IMR-90 (cell line): ENCODE measurements at regions not wholly inside any gene's neighbourhood (a gene's known extent, or its start where the extent isn't known, plus 50 kb on each side); places are given as distances from the start of the nearest gene placed in this dataset.

Experiments
- ATAC-seq: fragments of 200-7000 bp; cut with Tn5 transposase; 2 replicates; pipeline ENCODE4 v1.9.1; 2020; ENCODE audit warnings: low read depth, mild to moderate bottlenecking, moderate library complexity
- BruUV-seq: library from RNA; stranded (reverse); fragments of 400-500 nt; replicated peaks from 2 replicates; lab custom pipeline; 2021; lab: Mats Ljungman, UMichigan
- CTCF ChIA-PET: fragments of 300-600 bp; formaldehyde crosslinking; extraction: SDS; loops from one replicate; lab custom pipeline; 2021; ENCODE audit warnings: antibody characterized with exemption; lab: Yijun Ruan, JAX
- POLR2A ChIA-PET: fragments of 300-600 bp; sonication (Branson Sonifier 250); formaldehyde crosslinking; loops from one replicate; lab custom pipeline; 2022; ENCODE audit warnings: antibody characterized with exemption; ENCODE audit not compliant: unreplicated experiment; lab: Charles Lee
- DNase-seq: peaks from one replicate; pipeline ENCODE4 v3.0.0; 2013
- H2AFZ ChIP-seq: replicated peaks from 2 replicates; pipeline ENCODE3; 2013; ENCODE audit warnings: low read length, mild to moderate bottlenecking; ENCODE audit not compliant: poor library complexity
- H2AK5ac ChIP-seq: 2 replicates; pipeline ENCODE4 v1.6.1; 2013; ENCODE audit warnings: low read depth, low read length, inconsistent platforms
- H2AK9ac ChIP-seq: replicated peaks from 2 replicates; pipeline ENCODE3; 2013; ENCODE audit warnings: mild to moderate bottlenecking, low read depth, low read length, moderate library complexity; ENCODE audit not compliant: poor library complexity
- H2BK120ac ChIP-seq: 2 replicates; pipeline ENCODE4 v1.6.1; 2013; ENCODE audit warnings: low read depth, low read length, inconsistent platforms
- H2BK15ac ChIP-seq: 3 replicates; pipeline ENCODE4 v1.6.1; 2013; ENCODE audit warnings: low read depth, low read length, inconsistent platforms
- H2BK20ac ChIP-seq: 2 replicates; pipeline ENCODE4 v1.6.1; 2013; ENCODE audit warnings: low read depth, mild to moderate bottlenecking, inconsistent platforms, low read length, moderate library complexity
- H2BK5ac ChIP-seq: 2 replicates; pipeline ENCODE4 v1.6.1; 2013; ENCODE audit warnings: mild to moderate bottlenecking, low read depth, low read length, inconsistent platforms; ENCODE audit not compliant: poor library complexity, severe bottlenecking
- H3K14ac ChIP-seq: replicated peaks from 2 replicates; pipeline ENCODE4 v1.6.1; 2013; ENCODE audit warnings: low read depth, low read length, inconsistent platforms
- H3K18ac ChIP-seq: 2 replicates; pipeline ENCODE4 v1.6.1; 2013; ENCODE audit warnings: low read depth, low read length, control low read depth
- H3K23ac ChIP-seq: 2 replicates; pipeline ENCODE4 v1.6.1; 2013; ENCODE audit warnings: low read depth, low read length, inconsistent platforms
- H3K27ac ChIP-seq: 2 replicates; pipeline ENCODE4 v1.5.1; 2013; ENCODE audit warnings: mild to moderate bottlenecking, control low read depth, low read length; ENCODE audit not compliant: insufficient read depth
- H3K27me3 ChIP-seq: 2 replicates; pipeline ENCODE4 v1.6.1; 2013; ENCODE audit warnings: low read length; ENCODE audit not compliant: control insufficient read depth, insufficient read depth
- H3K36me3 ChIP-seq: 2 replicates; pipeline ENCODE4 v1.6.1; 2013; ENCODE audit warnings: low read length, mixed read lengths; ENCODE audit not compliant: control insufficient read depth, insufficient read depth
- H3K4ac ChIP-seq: 2 replicates; pipeline ENCODE4 v1.6.1; 2013; ENCODE audit warnings: low read depth, low read length, inconsistent platforms
- H3K4me1 ChIP-seq: 2 replicates; pipeline ENCODE4 v1.6.1; 2013; ENCODE audit warnings: low read length, mixed read lengths; ENCODE audit not compliant: control insufficient read depth, insufficient read depth
- H3K4me2 ChIP-seq: 2 replicates; pipeline ENCODE4 v1.6.1; 2013; ENCODE audit warnings: low read depth, mild to moderate bottlenecking, control low read depth, low read length, moderate library complexity
- H3K4me3 ChIP-seq: 2 replicates; pipeline ENCODE4 v1.5.1; 2013; ENCODE audit warnings: low read depth, mild to moderate bottlenecking, control low read depth, low read length, moderate library complexity; ENCODE audit not compliant: insufficient read depth
- H3K56ac ChIP-seq: 2 replicates; pipeline ENCODE4 v1.6.1; 2013; ENCODE audit warnings: low read length, inconsistent platforms; ENCODE audit not compliant: insufficient read depth; ENCODE audit errors: extremely low read depth
- H3K79me1 ChIP-seq, 2 experiments: 2 replicates each; pipeline ENCODE4 v1.6.1; 2013; ENCODE audit warnings: low read length in 2 of 2, inconsistent platforms in 1 of 2, low read depth in 1 of 2
- H3K9ac ChIP-seq: 2 replicates; pipeline ENCODE4 v1.6.1; 2013; ENCODE audit warnings: low read depth, low read length, control low read depth
- H3K9me1 ChIP-seq: 2 replicates; pipeline ENCODE4 v1.6.1; 2013; ENCODE audit warnings: low read length, inconsistent platforms; ENCODE audit not compliant: insufficient read depth
- H3K9me3 ChIP-seq: 2 replicates; pipeline ENCODE4 v1.6.1; 2013; ENCODE audit warnings: low read length; ENCODE audit not compliant: control insufficient read depth, insufficient read depth
- H4K20me1 ChIP-seq: 2 replicates; pipeline ENCODE4 v1.6.1; 2013; ENCODE audit warnings: low read length, inconsistent platforms; ENCODE audit not compliant: insufficient read depth
- H4K5ac ChIP-seq: 2 replicates; pipeline ENCODE4 v1.6.1; 2013; ENCODE audit warnings: mild to moderate bottlenecking, low read depth, low read length, control low read depth
- H4K8ac ChIP-seq, 2 experiments: 2 replicates each; pipeline ENCODE4 v1.6.1; 2013; ENCODE audit warnings: low read depth in 2 of 2, low read length in 2 of 2, control low read depth in 1 of 2, inconsistent platforms in 1 of 2
- H4K91ac ChIP-seq: 2 replicates; pipeline ENCODE4 v1.6.1; 2013; ENCODE audit warnings: low read depth, low read length, inconsistent platforms; ENCODE audit not compliant: insufficient read depth
- CEBPB ChIP-seq: IDR thresholded peaks from 2 replicates; pipeline ENCODE4 v1.6.1; 2012; ENCODE audit warnings: low read depth, low read length, improper control_type of control experiment
- CHD1 ChIP-seq: IDR thresholded peaks from 2 replicates; pipeline ENCODE4 v1.6.1; 2012; ENCODE audit warnings: low read depth, low read length, improper control_type of control experiment
- FOS ChIP-seq: fragments of 150-350 bp; IDR thresholded peaks from 2 replicates; pipeline ENCODE4 v1.6.1; 2016; ENCODE audit warnings: low read depth, low read length
- MAFK ChIP-seq: IDR thresholded peaks from 2 replicates; pipeline ENCODE4 v1.6.1; 2012; ENCODE audit warnings: low read depth, low read length, improper control_type of control experiment
- MAZ ChIP-seq: IDR thresholded peaks from 2 replicates; pipeline ENCODE4 v1.6.1; 2012; ENCODE audit warnings: low read depth, mild to moderate bottlenecking, low read length, improper control_type of control experiment, moderate library complexity, borderline replicate concordance
- MXI1 ChIP-seq: IDR thresholded peaks from 2 replicates; pipeline ENCODE4 v1.6.1; 2012; ENCODE audit warnings: low read depth, mild to moderate bottlenecking, low read length, moderate library complexity, borderline replicate concordance
- POLR2A ChIP-seq: IDR thresholded peaks from 2 replicates; pipeline ENCODE4 v1.6.1; 2012; ENCODE audit warnings: mild to moderate bottlenecking, low read depth, low read length
- RCOR1 ChIP-seq: IDR thresholded peaks from 2 replicates; pipeline ENCODE4 v1.6.1; 2012; ENCODE audit warnings: mild to moderate bottlenecking, low read length, improper control_type of control experiment; ENCODE audit not compliant: insufficient replicate concordance
- RFX5 ChIP-seq: IDR thresholded peaks from 2 replicates; pipeline ENCODE4 v1.8.0; 2012; ENCODE audit warnings: low read depth, mild to moderate bottlenecking, low read length, moderate library complexity
- WGBS, 2 experiments: methylation state at CpG; one replicate each; pipeline versions ENCODE4 v1.1.5 to v1.1.7; 2013; ENCODE audit warnings: missing lambda C conversion rate in 2 of 2; ENCODE audit not compliant: insufficient read length in 1 of 2; ENCODE audit errors: extremely low coverage in 2 of 2; 5-methylcytosine and 5-hydroxymethylcytosine counted together
- dilution Hi-C: fragments of 300-500 bp; cut with HindIII; formaldehyde crosslinking; loops from one replicate; pipeline ENCODE4 v1.14.3; 2018; ENCODE audit warnings: low sequenced_read_pairs; ENCODE audit not compliant: unreplicated experiment
- in situ Hi-C: fragments of 300-500 bp; cut with MboI; formaldehyde crosslinking; loops from 3 replicates; pipeline ENCODE4 v1.14.3; 2019; ENCODE audit warnings: low sequenced_read_pairs, inconsistent platforms, mixed read lengths
- intact Hi-C: fragments of 100-400 bp; cut with micrococcal nuclease; formaldehyde crosslinking; loops from 2 replicates; pipeline ENCODE4 v1.10.0; 2022
- TF ChIP-seq, protein P1 (sequence below): fragments of 150-350 bp; IDR thresholded peaks from 2 replicates; pipeline ENCODE4 v1.6.1; 2016; ENCODE audit warnings: low read depth, mild to moderate bottlenecking, low read length, moderate library complexity, borderline replicate concordance
- TF ChIP-seq, protein P2 (sequence below): conservative IDR thresholded peaks from 2 replicates; pipeline ENCODE4 v1.5.1; 2012; ENCODE audit warnings: mild to moderate bottlenecking, low read depth, low read length, improper control_type of control experiment
- TF ChIP-seq, protein P3 (sequence below): fragments of 150-350 bp; IDR thresholded peaks from 2 replicates; pipeline ENCODE4 v1.6.1; 2017; ENCODE audit warnings: mild to moderate bottlenecking, antibody characterized with exemption, low read length, low read depth

DNA sequence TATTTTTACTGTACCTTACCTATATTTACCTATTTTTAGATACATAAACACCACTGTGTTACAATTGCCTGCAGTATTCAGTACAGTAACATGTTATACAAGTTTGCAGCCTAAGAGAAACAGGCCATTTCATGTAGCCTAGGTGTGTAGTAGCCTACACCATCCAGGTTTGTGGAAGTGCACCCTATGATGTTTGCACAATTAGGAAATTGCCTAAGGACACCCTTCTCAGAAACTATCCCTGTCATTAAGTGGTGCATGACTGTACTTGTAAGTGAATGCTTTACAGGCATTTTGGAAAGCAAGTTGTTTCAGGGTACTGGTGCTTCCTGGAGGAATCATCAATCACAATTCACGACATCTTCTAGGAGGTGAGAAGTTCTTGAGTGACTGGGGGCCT lies 991.8 kb upstream of the SLIT2 start:
- no peak overlapping the region for H2BK5ac ChIP-seq
- no CpG with 5 or more reads among the region's 1 CpG for WGBS, 2 experiments
- H3K79me1 ChIP-seq, result no peaks in the 10 kb centered on the region
- intact Hi-C loops, result no loop called here
- in situ Hi-C loops, result no loop called here
- no peak overlapping the region for H4K5ac ChIP-seq
- no peak overlapping the region for H3K4ac ChIP-seq
- no peak overlapping the region for H2BK120ac ChIP-seq
- H4K20me1 ChIP-seq, result no peaks in the 10 kb centered on the region
- no peaks in the 10 kb centered on the region for H3K9me1 ChIP-seq
- no peaks in the 10 kb centered on the region for H3K4me1 ChIP-seq
- H2AK5ac ChIP-seq, result no peak overlapping the region
- no peak overlapping the region for H3K27ac ChIP-seq
- H3K9ac ChIP-seq, result no peak overlapping the region
- no peaks in the 10 kb centered on the region for H3K9me3 ChIP-seq
- ATAC-seq (no peak), DNase-seq (no peak)
- BruUV-seq, result no TSS peak
- no peak overlapping the region for H4K8ac ChIP-seq
- no peak overlapping the region for H2AFZ ChIP-seq
- no peak overlapping the region for H2BK15ac ChIP-seq
- H3K4me3 ChIP-seq, result no peak overlapping the region
- H2BK20ac ChIP-seq, result no peak overlapping the region
- H3K14ac ChIP-seq, result no peak overlapping the region
- no peaks in the 10 kb centered on the region for H3K27me3 ChIP-seq
- ChIA-PET CTCF (no interaction called here), POLR2A (no interaction called here)
- no peak overlapping the region for H3K18ac ChIP-seq
- H3K36me3 ChIP-seq, result no peaks in the 10 kb centered on the region
- TF ChIP-seq RCOR1 (no peak), MXI1 (no peak), MAZ (no peak), FOS (no peak), CEBPB (no peak), MAFK (no peak), POLR2A (no peak), RFX5 (no peak), CHD1 (no peak)
- TF ChIP-seq, protein P1, sequence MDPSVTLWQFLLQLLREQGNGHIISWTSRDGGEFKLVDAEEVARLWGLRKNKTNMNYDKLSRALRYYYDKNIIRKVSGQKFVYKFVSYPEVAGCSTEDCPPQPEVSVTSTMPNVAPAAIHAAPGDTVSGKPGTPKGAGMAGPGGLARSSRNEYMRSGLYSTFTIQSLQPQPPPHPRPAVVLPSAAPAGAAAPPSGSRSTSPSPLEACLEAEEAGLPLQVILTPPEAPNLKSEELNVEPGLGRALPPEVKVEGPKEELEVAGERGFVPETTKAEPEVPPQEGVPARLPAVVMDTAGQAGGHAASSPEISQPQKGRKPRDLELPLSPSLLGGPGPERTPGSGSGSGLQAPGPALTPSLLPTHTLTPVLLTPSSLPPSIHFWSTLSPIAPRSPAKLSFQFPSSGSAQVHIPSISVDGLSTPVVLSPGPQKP, result no peak
- TF ChIP-seq, protein P2, sequence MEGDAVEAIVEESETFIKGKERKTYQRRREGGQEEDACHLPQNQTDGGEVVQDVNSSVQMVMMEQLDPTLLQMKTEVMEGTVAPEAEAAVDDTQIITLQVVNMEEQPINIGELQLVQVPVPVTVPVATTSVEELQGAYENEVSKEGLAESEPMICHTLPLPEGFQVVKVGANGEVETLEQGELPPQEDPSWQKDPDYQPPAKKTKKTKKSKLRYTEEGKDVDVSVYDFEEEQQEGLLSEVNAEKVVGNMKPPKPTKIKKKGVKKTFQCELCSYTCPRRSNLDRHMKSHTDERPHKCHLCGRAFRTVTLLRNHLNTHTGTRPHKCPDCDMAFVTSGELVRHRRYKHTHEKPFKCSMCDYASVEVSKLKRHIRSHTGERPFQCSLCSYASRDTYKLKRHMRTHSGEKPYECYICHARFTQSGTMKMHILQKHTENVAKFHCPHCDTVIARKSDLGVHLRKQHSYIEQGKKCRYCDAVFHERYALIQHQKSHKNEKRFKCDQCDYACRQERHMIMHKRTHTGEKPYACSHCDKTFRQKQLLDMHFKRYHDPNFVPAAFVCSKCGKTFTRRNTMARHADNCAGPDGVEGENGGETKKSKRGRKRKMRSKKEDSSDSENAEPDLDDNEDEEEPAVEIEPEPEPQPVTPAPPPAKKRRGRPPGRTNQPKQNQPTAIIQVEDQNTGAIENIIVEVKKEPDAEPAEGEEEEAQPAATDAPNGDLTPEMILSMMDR, result no peak
- TF ChIP-seq, protein P3, sequence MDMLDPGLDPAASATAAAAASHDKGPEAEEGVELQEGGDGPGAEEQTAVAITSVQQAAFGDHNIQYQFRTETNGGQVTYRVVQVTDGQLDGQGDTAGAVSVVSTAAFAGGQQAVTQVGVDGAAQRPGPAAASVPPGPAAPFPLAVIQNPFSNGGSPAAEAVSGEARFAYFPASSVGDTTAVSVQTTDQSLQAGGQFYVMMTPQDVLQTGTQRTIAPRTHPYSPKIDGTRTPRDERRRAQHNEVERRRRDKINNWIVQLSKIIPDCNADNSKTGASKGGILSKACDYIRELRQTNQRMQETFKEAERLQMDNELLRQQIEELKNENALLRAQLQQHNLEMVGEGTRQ, result no peak
- H3K4me2 ChIP-seq, result no peak overlapping the region
- H3K56ac ChIP-seq, result no peak overlapping the region
- dilution Hi-C loops, result no loop called here
- no peak overlapping the region for H2AK9ac ChIP-seq
- H4K91ac ChIP-seq, result no peak overlapping the region
- H3K23ac ChIP-seq, result no peak overlapping the region
